ENCODE measurements at regions not wholly inside any gene's neighbourhood (a gene's known extent, or its start where the extent isn't known, plus 50 kb on each side); places are given as distances from the start of the nearest gene placed in this dataset.

GRCh38 chr5:5078009-5078897 lies 61.9 kb upstream of the ADAMTS16 start:
- H3K9ac ChIP-seq (ENCODE audit: low read length): peak overlapping the region; percentile 8
- H3K4me3 ChIP-seq (ENCODE audit: low read length): peak overlapping the region; percentile 36
- no peaks in the 10 kb centered on the region for H3K9me3 ChIP-seq (ENCODE audit: control insufficient read depth, low read depth, low read length)
- peak overlapping the region; percentile 14 for H3K27ac ChIP-seq (ENCODE audit: low read length)
- no peaks in the 10 kb centered on the region for H3K27me3 ChIP-seq (ENCODE audit: control insufficient read depth, insufficient read depth, low read length)
- no peaks in the 10 kb centered on the region for H3K36me3 ChIP-seq (ENCODE audit: control insufficient read depth, low read depth, low read length)
- peaks cover 36% of the 10 kb centered on the region for H3K4me1 ChIP-seq (ENCODE audit: control insufficient read depth, low read depth, low read length)

DNA sequence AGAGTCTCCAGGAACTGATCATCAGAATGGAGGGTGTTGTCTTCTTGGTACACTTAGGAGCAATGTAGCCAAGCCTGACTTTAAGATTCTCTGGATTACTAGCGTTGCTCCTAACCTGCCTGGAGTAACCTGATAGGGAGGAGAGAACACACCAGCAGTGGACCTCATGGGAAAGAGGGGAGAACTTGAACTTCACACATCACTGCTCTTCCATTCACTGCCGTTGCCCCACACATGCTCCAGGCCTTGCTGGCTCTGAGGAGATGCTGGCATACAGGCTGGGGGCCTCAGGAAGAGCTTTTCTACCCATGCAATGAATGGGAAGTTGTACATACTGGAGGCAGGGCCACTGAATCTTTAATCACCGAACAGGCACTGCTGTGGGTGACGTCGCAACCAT lies 60.3 kb upstream of the ADAMTS16 start:
- H3K27ac ChIP-seq (ENCODE audit: low read length): no peak overlapping the region
- no peaks in the 10 kb centered on the region for H3K36me3 ChIP-seq (ENCODE audit: control insufficient read depth, low read depth, low read length)
- H3K4me1 ChIP-seq (ENCODE audit: control insufficient read depth, low read depth, low read length): peaks cover 36% of the 10 kb centered on the region
- no peaks in the 10 kb centered on the region for H3K9me3 ChIP-seq (ENCODE audit: control insufficient read depth, low read depth, low read length)
- H3K9ac ChIP-seq (ENCODE audit: low read length): no peak overlapping the region
- no peaks in the 10 kb centered on the region for H3K27me3 ChIP-seq (ENCODE audit: control insufficient read depth, insufficient read depth, low read length)
- H3K4me3 ChIP-seq (ENCODE audit: low read length): no peak overlapping the region

GRCh38 chr5:5080790-5081189 lies 59.3 kb upstream of the ADAMTS16 start:
- Histone ChIP-seq H3K4me1 (ENCODE audit: control insufficient read depth, low read depth, low read length) (peaks cover 43% of the 10 kb centered on the region), H3K27ac (ENCODE audit: low read length) (no peak overlapping the region), H3K9me3 (ENCODE audit: control insufficient read depth, low read depth, low read length) (no peaks in the 10 kb centered on the region), H3K9ac (ENCODE audit: low read length) (no peak overlapping the region), H3K27me3 (ENCODE audit: control insufficient read depth, insufficient read depth, low read length) (no peaks in the 10 kb centered on the region), H3K4me3 (ENCODE audit: low read length) (no peak overlapping the region), H3K36me3 (ENCODE audit: control insufficient read depth, low read depth, low read length) (no peaks in the 10 kb centered on the region)

- H3K4me3 ChIP-seq (ENCODE audit: low read length): no peak overlapping the region
- H3K9ac ChIP-seq (ENCODE audit: low read length): no peak overlapping the region
- H3K36me3 ChIP-seq (ENCODE audit: control insufficient read depth, low read depth, low read length): no peaks in the 10 kb centered on the region
- H3K9me3 ChIP-seq (ENCODE audit: control insufficient read depth, low read depth, low read length): no peaks in the 10 kb centered on the region
- no peaks in the 10 kb centered on the region for H3K27me3 ChIP-seq (ENCODE audit: control insufficient read depth, insufficient read depth, low read length)
- H3K4me1 ChIP-seq (ENCODE audit: control insufficient read depth, low read depth, low read length): peaks cover 19% of the 10 kb centered on the region
- H3K27ac ChIP-seq (ENCODE audit: low read length): no peak overlapping the region
Observed at GRCh38 chr5:5085381-5085780, 54.7 kb upstream of the ADAMTS16 start.

DNA sequence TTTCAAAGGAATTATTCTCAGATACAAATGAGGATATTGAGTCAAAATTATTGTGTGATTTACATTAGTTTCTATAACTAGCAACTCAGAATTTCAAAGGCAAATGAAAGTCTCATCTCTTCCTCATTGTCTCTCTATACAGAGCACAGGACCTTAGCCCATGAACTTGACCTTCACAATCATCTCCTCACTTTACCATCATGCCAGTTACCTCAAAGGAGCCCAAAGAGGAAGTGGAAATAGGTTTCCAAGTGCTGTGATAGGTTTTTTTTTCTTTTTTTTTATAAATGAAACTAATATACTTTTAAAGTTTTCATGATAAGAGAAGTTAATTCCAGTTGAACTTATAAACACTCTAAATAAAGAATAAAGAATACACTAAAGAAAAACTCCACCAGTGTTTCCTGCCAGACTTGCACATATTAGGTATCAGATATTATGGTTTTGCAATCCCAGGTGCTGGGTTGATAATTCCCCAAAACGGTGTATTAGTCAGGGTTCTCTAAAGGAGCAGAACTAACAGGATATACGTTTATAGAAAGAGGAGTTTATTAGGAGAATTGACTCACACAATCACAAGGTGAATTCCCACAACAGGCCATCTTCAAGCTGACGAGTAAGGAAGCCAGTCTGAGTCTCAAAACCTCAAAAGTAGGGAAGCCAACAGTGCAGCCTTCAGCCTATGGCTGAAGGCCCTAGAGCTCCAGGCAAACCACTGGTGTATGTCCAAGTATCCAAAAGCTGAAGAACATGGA lies 50.1 kb upstream of the ADAMTS16 start:
- H3K4me1 ChIP-seq (ENCODE audit: control insufficient read depth, low read depth, low read length): peaks cover 18% of the 10 kb centered on the region
- no peaks in the 10 kb centered on the region for H3K36me3 ChIP-seq (ENCODE audit: control insufficient read depth, low read depth, low read length)
- H3K27me3 ChIP-seq (ENCODE audit: control insufficient read depth, insufficient read depth, low read length): no peaks in the 10 kb centered on the region
- no peaks in the 10 kb centered on the region for H3K9me3 ChIP-seq (ENCODE audit: control insufficient read depth, low read depth, low read length)
- no peak overlapping the region for H3K9ac ChIP-seq (ENCODE audit: low read length)
- H3K27ac ChIP-seq (ENCODE audit: low read length): no peak overlapping the region
- H3K4me3 ChIP-seq (ENCODE audit: low read length): no peak overlapping the region
